ENCODE measurements at regions not wholly inside any gene's neighbourhood (a gene's known extent, or its start where the extent isn't known, plus 50 kb on each side); places are given as distances from the start of the nearest gene placed in this dataset.

DNA sequence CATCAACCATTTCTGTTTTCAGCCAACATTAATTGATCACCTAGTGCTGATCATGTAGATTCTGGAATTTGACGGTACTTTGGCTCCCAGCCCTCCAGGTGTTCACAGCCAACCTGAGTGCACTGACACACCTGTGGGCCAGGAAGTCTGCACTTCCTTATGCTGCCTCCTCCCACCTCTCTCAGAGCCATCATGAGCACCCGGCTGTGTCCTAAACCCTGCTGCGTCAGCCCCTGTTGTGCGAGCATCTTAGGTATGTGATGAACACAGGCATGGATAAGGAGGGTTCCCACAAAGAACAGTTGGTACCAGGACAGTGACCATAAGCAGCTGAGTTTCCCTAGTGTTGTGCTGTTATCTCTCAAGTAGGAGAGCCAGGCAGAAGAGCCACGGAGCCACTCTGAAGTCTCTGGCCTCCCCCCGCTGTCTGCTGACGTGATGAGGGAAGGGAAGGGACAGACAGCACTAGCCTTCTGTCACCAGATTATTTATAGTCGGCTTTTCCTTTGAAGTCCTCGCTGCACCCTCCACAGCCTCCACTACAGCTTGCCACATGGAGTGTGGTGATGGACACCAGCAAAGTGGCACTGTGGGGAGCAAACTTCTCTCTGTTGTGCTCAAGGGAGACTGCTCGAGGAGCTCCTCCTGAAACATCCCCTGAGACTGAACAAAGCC, 162.8 kb upstream of the ANKFN1 start:
- TF ChIP-seq POLR2A (IDR thresholded peaks at IDR 0.05) (no peak), POLR2AphosphoS5 (IDR thresholded peaks at IDR 0.05) (no peak)
- TF ChIP-seq, protein P1, sequence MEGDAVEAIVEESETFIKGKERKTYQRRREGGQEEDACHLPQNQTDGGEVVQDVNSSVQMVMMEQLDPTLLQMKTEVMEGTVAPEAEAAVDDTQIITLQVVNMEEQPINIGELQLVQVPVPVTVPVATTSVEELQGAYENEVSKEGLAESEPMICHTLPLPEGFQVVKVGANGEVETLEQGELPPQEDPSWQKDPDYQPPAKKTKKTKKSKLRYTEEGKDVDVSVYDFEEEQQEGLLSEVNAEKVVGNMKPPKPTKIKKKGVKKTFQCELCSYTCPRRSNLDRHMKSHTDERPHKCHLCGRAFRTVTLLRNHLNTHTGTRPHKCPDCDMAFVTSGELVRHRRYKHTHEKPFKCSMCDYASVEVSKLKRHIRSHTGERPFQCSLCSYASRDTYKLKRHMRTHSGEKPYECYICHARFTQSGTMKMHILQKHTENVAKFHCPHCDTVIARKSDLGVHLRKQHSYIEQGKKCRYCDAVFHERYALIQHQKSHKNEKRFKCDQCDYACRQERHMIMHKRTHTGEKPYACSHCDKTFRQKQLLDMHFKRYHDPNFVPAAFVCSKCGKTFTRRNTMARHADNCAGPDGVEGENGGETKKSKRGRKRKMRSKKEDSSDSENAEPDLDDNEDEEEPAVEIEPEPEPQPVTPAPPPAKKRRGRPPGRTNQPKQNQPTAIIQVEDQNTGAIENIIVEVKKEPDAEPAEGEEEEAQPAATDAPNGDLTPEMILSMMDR (IDR thresholded peaks at IDR 0.05): no peak
